ENCODE measurements at regions not wholly inside any gene's neighbourhood (a gene's known extent, or its start where the extent isn't known, plus 50 kb on each side); places are given as distances from the start of the nearest gene placed in this dataset.
"Not testable (repeated sequence)": the region's sequence is repeated elsewhere in the genome, so short reads cannot be mapped to it uniquely, and the experiment has no call there.

GRCh38 chr5:99562937-99563627 is 634.3 kb upstream of the CHD1 start:
- not testable (repeated sequence) for DNase-seq

GRCh38 chr5:99553211-99553810 is 624.5 kb upstream of the CHD1 start:
- no peak for DNase-seq

GRCh38 chr5:99544356-99544755 is 615.5 kb upstream of the CHD1 start:
- no peak for DNase-seq

- no peak for DNase-seq
Measured at GRCh38 chr5:99543841-99544240, 615.0 kb upstream of the CHD1 start.

GRCh38 chr5:99534241-99534640 is 605.4 kb upstream of the CHD1 start:
- DNase-seq, result not testable (repeated sequence)

- not testable (repeated sequence) for DNase-seq
Measured at GRCh38 chr5:99521666-99522065, 592.9 kb upstream of the CHD1 start.

- not testable (repeated sequence) for DNase-seq
Measured at GRCh38 chr5:99515864-99516490, 587.2 kb upstream of the CHD1 start.

- DNase-seq, result not testable (repeated sequence)
Measured at GRCh38 chr5:99510237-99510866, 581.5 kb upstream of the CHD1 start.

GRCh38 chr5:99509064-99509463 is 580.3 kb upstream of the CHD1 start:
- DNase-seq, result not testable (repeated sequence)

- DNase-seq, result not testable (repeated sequence)
Measured at GRCh38 chr5:99495456-99495855, 566.6 kb upstream of the CHD1 start.

GRCh38 chr5:99478450-99478849 is 549.6 kb upstream of the CHD1 start:
- not testable (repeated sequence) for DNase-seq

GRCh38 chr5:99473328-99473727 is 544.5 kb upstream of the CHD1 start:
- not testable (repeated sequence) for DNase-seq

GRCh38 chr5:99471726-99472125 is 542.9 kb upstream of the CHD1 start:
- not testable (repeated sequence) for DNase-seq

- not testable (repeated sequence) for DNase-seq
Measured at GRCh38 chr5:99471178-99471577, 542.4 kb upstream of the CHD1 start.

- not testable (repeated sequence) for DNase-seq
Measured at GRCh38 chr5:99470636-99471035, 541.8 kb upstream of the CHD1 start.

- DNase-seq, result no peak
Measured at GRCh38 chr5:99460701-99461100, 531.9 kb upstream of the CHD1 start.

- DNase-seq, result no peak
Measured at GRCh38 chr5:99453196-99453595, 524.4 kb upstream of the CHD1 start.

- no peak for DNase-seq
Measured at GRCh38 chr5:99449786-99450185, 521.0 kb upstream of the CHD1 start.

- no peak for DNase-seq
Measured at GRCh38 chr5:99445805-99446204, 517.0 kb upstream of the CHD1 start.

GRCh38 chr5:99441235-99441634 is 512.4 kb upstream of the CHD1 start:
- DNase-seq, result no peak

GRCh38 chr5:99438619-99439018 is 509.8 kb upstream of the CHD1 start:
- no peak for DNase-seq

- no peak for DNase-seq
Measured at GRCh38 chr5:99437986-99438385, 509.2 kb upstream of the CHD1 start.

GRCh38 chr5:99423396-99423795 is 494.6 kb upstream of the CHD1 start:
- not testable (repeated sequence) for DNase-seq

- DNase-seq, result not testable (repeated sequence)
Measured at GRCh38 chr5:99418640-99419039, 489.8 kb upstream of the CHD1 start.
